ENCODE measurements at regions not wholly inside any gene's neighbourhood (a gene's known extent, or its start where the extent isn't known, plus 50 kb on each side); places are given as distances from the start of the nearest gene placed in this dataset.

- no peak for DNase-seq
Measured at GRCh38 chr5:7018601-7019000, 305.4 kb downstream of the TENT4A start.

- DNase-seq = no peak
Measured at GRCh38 chr5:7036192-7036835, 323.1 kb downstream of the TENT4A start.

- no peak for DNase-seq
Measured at GRCh38 chr5:7039074-7039473, 325.8 kb downstream of the TENT4A start.

DNA sequence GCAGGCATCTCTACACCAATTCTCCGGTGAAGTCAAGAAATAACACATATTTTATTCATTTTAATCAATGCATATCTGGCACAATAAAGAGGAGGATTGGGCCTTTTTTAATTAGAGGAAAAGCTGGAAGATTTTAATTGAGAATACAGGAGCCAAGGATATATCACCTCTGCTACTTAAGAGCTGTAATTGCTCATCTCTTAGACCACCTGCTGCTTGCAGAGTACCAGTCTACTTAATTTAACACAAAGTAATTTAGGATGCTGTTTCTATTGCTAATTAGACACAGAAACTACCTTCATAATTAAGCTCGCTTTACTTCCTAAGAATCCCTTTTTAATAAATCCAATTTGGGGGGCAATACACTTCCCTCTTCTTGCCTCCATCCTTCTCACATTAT, 326.9 kb downstream of the TENT4A start:
- DNase-seq = no peak

- no peak for DNase-seq
Measured at GRCh38 chr5:7043797-7044196, 330.6 kb downstream of the TENT4A start.

DNA sequence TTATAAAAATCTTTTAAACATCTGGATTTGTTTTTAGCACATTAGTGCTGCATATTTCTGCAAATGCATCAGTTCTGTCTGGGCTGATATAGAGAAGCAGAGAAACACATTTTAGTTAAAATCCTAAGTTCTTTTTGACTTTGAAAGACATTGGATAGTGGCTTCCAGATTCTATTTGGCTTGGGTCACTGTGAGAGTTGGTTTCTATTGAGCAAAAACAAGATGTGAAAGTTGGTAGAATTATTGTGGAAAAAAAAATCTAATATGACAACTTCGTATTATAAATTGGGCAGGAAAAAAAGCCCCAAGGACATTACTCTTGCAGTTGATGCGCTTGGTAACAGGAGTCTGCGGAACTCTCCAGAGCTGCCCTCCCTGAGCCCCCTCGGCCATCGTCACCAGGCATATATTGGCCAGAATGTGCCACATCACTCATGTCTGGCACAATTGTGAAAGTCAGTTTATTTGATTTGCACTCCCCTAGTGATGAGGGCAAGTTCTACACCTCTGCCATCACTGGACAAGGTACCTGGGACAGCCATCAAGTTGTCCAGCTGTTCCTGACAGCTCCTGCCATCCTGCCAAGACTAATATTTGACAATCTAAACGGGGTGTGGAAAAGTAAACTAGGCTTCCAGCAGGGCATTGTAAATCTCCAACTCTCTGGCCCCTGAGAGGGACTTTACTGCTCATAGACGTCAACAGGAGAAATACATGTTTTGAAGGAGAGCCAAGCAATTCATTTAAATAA, 334.5 kb downstream of the TENT4A start:
- no peak for DNase-seq

GRCh38 chr5:7050986-7051385, 337.8 kb downstream of the TENT4A start:
- no peak for DNase-seq

- DNase-seq = no peak
Measured at GRCh38 chr5:7053125-7053524, 339.9 kb downstream of the TENT4A start.

GRCh38 chr5:7053528-7054209, 340.4 kb downstream of the TENT4A start:
- no peak for DNase-seq

GRCh38 chr5:7066471-7067235, 329.3 kb upstream of the ADCY2 start:
- DNase-seq = no peak

- DNase-seq = no peak
Measured at GRCh38 chr5:7068156-7068555, 327.8 kb upstream of the ADCY2 start.

DNA sequence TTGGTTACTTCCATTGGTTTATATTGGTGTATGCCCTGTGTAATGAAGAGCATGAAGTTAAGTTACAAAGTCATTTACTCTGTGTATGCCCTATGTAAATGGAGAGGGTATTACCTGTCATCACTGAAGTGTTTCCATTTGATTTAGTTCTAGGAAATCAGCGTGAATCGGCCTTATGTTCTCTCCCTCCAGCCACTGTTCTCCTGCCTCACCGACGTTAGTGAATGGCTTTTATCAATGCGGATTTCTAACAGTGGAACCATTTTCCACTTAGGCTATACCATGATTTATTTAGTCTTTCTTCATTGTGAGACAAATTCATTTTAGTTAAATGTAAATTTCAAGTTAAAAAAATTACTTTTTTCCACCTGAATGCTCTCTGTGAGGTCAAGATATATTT, 327.0 kb upstream of the ADCY2 start:
- DNase-seq = no peak

GRCh38 chr5:7072188-7072587, 323.8 kb upstream of the ADCY2 start:
- no peak for DNase-seq

GRCh38 chr5:7073666-7074065, 322.3 kb upstream of the ADCY2 start:
- DNase-seq = no peak

- no peak for DNase-seq
Measured at GRCh38 chr5:7074176-7074575, 321.8 kb upstream of the ADCY2 start.

GRCh38 chr5:7075470-7075869, 320.5 kb upstream of the ADCY2 start:
- no peak for DNase-seq

DNA sequence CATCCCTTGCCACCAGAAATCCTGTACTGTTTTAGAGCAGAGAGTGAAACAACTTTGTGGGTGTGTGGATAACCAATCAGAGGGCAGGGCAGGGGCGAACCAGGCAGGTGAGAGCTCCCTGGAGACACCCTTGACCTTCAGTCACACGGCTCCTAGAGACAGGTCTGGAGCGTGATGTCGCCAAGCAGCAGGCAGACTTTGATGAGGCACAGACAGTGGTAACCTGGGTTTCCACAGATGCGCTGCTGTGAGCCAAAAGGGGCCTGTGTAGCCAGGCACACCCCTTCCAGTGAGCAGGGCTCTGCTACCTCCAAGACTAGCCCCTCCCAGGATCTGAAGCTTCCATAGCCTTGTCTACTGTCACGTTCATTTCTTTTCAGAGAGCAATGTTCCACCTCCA, 317.8 kb upstream of the ADCY2 start:
- no peak for DNase-seq

GRCh38 chr5:7078901-7079300, 317.0 kb upstream of the ADCY2 start:
- DNase-seq = no peak

- DNase-seq = no peak
Measured at GRCh38 chr5:7080501-7080900, 315.4 kb upstream of the ADCY2 start.

GRCh38 chr5:7087719-7088297, 308.1 kb upstream of the ADCY2 start:
- DNase-seq = no peak

DNA sequence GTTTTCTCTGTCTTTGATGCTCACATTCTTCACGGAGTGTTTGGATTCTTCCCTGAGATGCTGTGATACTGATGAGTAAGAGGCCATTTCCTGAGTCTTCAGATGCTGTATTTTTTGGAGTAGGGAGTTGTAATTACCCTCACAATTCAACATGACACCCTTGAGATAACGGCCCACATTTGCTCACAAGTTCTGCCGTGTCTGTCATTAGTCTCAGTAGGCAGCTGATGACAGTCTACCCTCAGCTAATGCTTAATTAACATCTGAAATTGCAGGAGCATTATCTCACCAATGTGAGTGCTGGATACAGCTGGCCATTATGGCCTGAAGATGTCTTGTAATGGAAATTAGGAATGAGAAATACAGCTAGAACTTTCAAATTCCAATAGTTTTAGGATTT, 307.1 kb upstream of the ADCY2 start:
- no peak for DNase-seq

DNA sequence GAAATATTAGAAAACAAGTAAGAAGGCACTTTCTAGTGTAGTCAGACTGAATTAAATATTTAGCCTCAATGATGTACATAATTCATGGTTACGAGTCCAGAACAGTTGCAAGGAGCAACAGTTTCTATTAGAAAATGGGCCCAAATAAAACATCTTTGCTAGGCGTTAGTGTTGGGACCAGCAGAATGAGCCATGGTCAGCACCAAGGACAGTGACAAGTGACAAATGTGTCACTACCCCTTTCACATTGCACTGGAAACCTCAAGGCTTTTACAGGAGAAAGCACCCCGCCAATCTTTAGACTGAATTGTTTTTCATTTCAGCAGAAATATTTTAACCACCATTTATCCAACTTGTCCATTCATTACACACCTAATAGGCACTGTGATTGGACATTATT, 301.3 kb upstream of the ADCY2 start:
- no peak for DNase-seq

DNA sequence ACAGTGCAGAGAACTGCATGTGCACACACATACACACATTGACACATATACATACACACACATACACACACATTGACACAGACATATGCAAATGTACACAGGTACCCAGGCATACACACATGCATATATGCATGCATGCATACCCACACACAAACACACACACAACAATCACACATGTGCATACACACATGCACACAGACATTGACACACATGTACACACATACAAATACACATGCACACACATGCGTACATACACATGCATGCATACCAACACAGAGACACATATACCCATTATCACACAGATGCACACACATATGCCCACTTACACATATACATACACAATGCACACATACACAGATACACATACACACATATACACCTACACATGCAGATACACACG, 299.6 kb upstream of the ADCY2 start:
- no peak for DNase-seq
